GM18505 (cell line): ENCODE measurements at regions not wholly inside any gene's neighbourhood (a gene's known extent, or its start where the extent isn't known, plus 50 kb on each side); places are given as distances from the start of the nearest gene placed in this dataset.
"Not testable (repeated sequence)": the region's sequence is repeated elsewhere in the genome, so short reads cannot be mapped to it uniquely, and the experiment has no call there.

Experiments
- ATAC-seq: cut with Tn5 transposase; IDR thresholded peaks from one replicate; pipeline ENCODE4 v1.9.1; 2021; ENCODE audit not compliant: unreplicated experiment
- POLR2A ChIP-seq: IDR thresholded peaks from 4 replicates; pipeline ENCODE4 v1.6.1; 2011; ENCODE audit warnings: borderline replicate concordance; ENCODE audit not compliant: insufficient read depth, insufficient read length; ENCODE audit errors: extremely low read depth

GRCh38 chr3:109984976-109985375, 647.6 kb upstream of the DPPA4 start:
- TF ChIP-seq POLR2A: no peak
- no peak for ATAC-seq

GRCh38 chr3:109985943-109986555, 648.7 kb upstream of the DPPA4 start:
- TF ChIP-seq POLR2A: no peak
- no peak for ATAC-seq

- TF ChIP-seq POLR2A: no peak
- no peak for ATAC-seq
These were observed 657.5 kb upstream of the DPPA4 start for GRCh38 chr3:109994853-109995252.

GRCh38 chr3:109995377-109995776, 658.0 kb upstream of the DPPA4 start:
- ATAC-seq: no peak
- no peak for TF ChIP-seq POLR2A

- not testable (repeated sequence) for ATAC-seq
These were observed 664.6 kb upstream of the DPPA4 start for GRCh38 chr3:110001905-110002304.

GRCh38 chr3:110006913-110007312, 669.6 kb upstream of the DPPA4 start:
- ATAC-seq: no peak
- TF ChIP-seq POLR2A: no peak

GRCh38 chr3:110015231-110015963, 678.1 kb upstream of the DPPA4 start:
- no peak for ATAC-seq
- no peak for TF ChIP-seq POLR2A

- no peak for TF ChIP-seq POLR2A
- ATAC-seq: no peak
These were observed 679.0 kb upstream of the DPPA4 start for GRCh38 chr3:110016235-110016815.

- no peak for ATAC-seq
These were observed 680.0 kb upstream of the DPPA4 start for GRCh38 chr3:110017304-110017703.

GRCh38 chr3:110021659-110022058, 684.3 kb upstream of the DPPA4 start:
- TF ChIP-seq POLR2A: no peak

More at GRCh38 chr3:110017304-110017703, 680.0 kb upstream of the DPPA4 start:
- TF ChIP-seq POLR2A: no peak

GRCh38 chr3:110023022-110023421, 685.7 kb upstream of the DPPA4 start:
- ATAC-seq: not testable (repeated sequence)

More at GRCh38 chr3:110021659-110022058, 684.3 kb upstream of the DPPA4 start:
- no peak for ATAC-seq

GRCh38 chr3:110026421-110026820, 689.1 kb upstream of the DPPA4 start:
- no peak for ATAC-seq

GRCh38 chr3:110027446-110028080, 690.2 kb upstream of the DPPA4 start:
- TF ChIP-seq POLR2A: no peak
- ATAC-seq: no peak

More at GRCh38 chr3:110026421-110026820, 689.1 kb upstream of the DPPA4 start:
- no peak for TF ChIP-seq POLR2A

GRCh38 chr3:110031975-110032374, 694.6 kb upstream of the DPPA4 start:
- no peak for ATAC-seq
- no peak for TF ChIP-seq POLR2A
